Endometrium (tissue), 2 donors: ENCODE measurements at regions not wholly inside any gene's neighbourhood (a gene's known extent, or its start where the extent isn't known, plus 50 kb on each side); places are given as distances from the start of the nearest gene placed in this dataset.

Source experiments
- FAIRE-seq: peaks from 2 replicates; lab custom pipeline; 2012; peaks lifted over from hg19 to GRCh38; lab: Jason Lieb, UNC
- donor health status: control.
- donor health status: control.

GRCh38 chr11:129266536-129266935 lies 74.4 kb upstream of the ARHGAP32 start:
- no peak for FAIRE-seq

GRCh38 chr11:129265125-129265788 lies 73.1 kb upstream of the ARHGAP32 start:
- no peak for FAIRE-seq

- no peak for FAIRE-seq
Measured at GRCh38 chr11:129264114-129264513, 72.0 kb upstream of the ARHGAP32 start.

- peak; percentile 39 for FAIRE-seq
Measured at GRCh38 chr11:129260750-129261149, 68.6 kb upstream of the ARHGAP32 start.

GRCh38 chr11:129259931-129260348 lies 67.8 kb upstream of the ARHGAP32 start:
- FAIRE-seq: no peak

- FAIRE-seq: no peak
Measured at GRCh38 chr11:129258205-129258604, 66.1 kb upstream of the ARHGAP32 start.

- FAIRE-seq: no peak
Measured at GRCh38 chr11:129257512-129257911, 65.4 kb upstream of the ARHGAP32 start.

GRCh38 chr11:129252621-129253020 lies 60.5 kb upstream of the ARHGAP32 start:
- no peak for FAIRE-seq

GRCh38 chr11:129251067-129251466 lies 58.9 kb upstream of the ARHGAP32 start:
- no peak for FAIRE-seq

- no peak for FAIRE-seq
Measured at GRCh38 chr11:129249923-129250322, 57.8 kb upstream of the ARHGAP32 start.

GRCh38 chr11:129249351-129249750 lies 57.2 kb upstream of the ARHGAP32 start:
- no peak for FAIRE-seq

- no peak for FAIRE-seq
Measured at GRCh38 chr11:129248618-129249017, 56.5 kb upstream of the ARHGAP32 start.

- peak; percentile 76 for FAIRE-seq
Measured at GRCh38 chr11:129247135-129247534, 55.0 kb upstream of the ARHGAP32 start.

- no peak for FAIRE-seq
Measured at GRCh38 chr11:129242855-129243254, 50.7 kb upstream of the ARHGAP32 start.
